ENCODE measurements at regions not wholly inside any gene's neighbourhood (a gene's known extent, or its start where the extent isn't known, plus 50 kb on each side); places are given as distances from the start of the nearest gene placed in this dataset.
A peak's percentile ranks its signal among the peaks of the same experiment; 100 is the strongest.

DNA sequence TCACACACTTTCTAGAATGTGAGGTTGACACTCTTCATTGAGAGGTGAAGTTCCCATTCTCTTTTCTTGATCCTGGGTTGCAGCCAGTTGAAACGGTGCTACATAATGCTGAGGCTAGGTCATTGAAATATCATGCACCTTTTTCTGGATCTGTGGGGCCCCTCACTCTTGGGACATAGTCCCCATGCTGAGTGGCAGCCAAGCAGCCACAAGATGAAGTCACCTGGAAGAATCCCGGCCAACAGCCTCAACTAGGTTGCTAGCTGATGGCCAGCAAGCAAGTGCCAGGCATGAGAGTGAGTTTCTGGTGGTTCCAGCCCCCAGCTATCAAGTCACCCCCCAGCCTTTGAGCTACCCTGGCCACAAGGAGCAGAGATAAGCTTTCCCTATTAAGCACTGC lies 148.5 kb upstream of the TSHZ3 start:
- no peak for DNase-seq (ENCODE audit: low read depth, low spot score)
- no peak overlapping the region for H3K4me3 ChIP-seq (ENCODE audit: low read length)

DNA sequence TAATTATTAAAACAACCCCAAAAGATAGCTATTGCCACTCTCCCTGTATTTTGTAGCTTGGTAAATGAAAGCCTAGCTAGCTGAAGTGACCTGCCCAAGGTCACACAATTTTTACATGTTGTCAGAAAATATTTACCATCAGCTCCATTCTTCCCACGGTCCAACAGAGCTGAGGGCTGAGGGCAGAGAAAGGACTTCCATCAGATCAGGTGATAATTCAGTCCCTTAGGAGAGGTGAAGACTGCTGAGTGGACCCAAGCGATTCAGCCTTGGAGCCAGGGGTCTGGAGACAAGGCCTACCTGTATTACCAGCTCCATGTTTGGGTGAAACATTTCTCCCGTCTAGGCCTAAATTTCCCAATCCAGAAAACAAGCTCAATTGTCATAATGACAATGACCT lies 149.5 kb upstream of the TSHZ3 start:
- no peak for DNase-seq (ENCODE audit: low read depth, low spot score)
- no peak overlapping the region for H3K4me3 ChIP-seq (ENCODE audit: low read length)

DNA sequence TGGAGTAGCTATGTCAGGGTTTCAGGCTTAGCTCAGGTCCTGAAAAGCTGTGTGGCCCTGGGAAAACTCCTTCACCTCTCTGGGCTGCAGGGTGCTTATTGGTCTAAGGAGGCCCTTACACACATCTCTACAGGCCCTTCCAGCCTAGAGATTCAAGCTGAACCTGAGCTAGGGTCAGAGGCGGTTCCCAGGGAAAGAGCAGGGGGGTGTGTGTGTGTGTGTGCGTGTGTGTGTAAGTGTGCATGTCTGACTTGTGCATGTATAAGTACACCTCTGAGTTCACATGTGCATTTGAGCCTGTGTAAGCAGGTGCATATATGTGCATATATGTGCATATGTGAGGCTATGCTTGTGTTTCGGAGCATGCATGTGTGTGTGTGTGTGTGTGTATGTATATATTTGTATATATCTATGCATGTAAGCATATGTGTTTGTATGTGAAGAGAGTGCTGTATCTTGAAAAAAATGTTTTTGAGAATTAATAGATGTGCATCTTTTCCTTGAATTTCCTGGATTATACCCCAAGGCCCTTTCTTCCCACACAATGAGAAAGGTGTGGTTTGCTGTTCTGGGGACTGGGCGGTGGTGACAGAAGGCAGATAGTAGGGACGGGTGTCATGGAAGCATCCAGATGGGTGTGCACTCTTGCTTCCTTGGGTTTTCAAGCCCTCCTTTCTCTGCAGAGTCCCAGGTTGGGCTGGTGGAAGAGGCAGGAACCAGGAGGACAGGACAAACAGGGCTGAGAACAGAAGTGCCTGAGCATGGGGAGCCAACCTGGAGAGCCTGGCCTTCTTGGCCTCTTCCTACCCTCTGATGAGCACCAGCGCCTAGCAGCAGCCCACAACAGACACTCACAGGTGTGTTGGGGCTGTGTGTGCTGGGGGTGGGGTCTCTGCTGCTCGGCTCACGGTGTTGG lies 150.3 kb upstream of the TSHZ3 start:
- H3K4me3 ChIP-seq (ENCODE audit: low read length), result no peak overlapping the region
- DNase-seq (ENCODE audit: low read depth, low spot score), result peak; percentile 17

DNA sequence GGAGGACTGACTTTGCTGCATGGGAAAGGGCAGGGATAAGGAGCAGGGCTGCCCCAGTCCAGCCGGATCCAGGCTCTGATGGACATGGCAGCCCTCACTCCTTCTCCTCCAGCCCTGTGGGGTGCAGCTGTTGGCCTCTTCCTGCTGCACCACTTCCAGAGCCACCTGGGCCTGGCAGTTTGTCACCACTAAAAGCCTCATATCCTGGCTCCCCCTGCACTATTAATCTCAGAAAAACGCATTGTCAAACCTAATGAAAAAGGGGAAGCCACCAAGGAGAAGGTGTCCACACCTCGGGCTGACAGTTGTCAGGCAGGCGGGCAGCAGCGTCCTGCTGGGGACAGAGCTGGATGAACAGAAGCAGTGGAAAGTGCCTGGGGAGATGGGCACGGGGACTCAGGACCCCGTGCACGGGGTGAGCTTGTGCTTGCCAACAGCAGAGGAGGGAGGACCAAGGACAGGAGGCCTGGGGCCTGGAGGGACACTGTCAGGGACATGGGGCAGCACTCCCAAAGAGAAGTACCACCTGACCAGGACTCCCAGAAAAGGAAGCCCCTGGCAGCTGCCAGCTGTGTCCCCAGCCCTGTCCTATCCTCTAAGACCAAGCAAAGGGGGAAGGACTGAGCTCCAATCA lies 151.1 kb upstream of the TSHZ3 start:
- H3K4me3 ChIP-seq (ENCODE audit: low read length), result no peak overlapping the region
- peak; percentile 50 for DNase-seq (ENCODE audit: low read depth, low spot score)

DNA sequence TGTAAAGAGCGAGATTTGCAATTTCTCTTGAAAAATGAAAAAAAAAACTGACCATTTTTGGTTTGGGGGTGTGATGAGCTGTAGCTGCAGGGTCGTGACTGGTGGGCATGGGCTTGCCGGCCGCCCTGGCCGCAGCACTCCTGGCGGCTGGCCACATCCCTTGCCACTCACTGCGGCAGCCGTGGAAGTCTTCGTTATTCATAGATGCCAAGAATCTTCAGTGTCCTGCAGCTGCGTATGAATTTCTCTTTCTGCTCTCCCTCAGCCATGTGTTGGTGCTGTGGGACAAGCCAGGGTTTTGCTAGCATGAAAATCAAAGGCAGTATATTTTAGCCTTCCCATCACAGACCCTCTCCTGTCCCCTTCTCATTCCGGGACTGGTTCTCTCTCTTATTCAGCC lies 151.7 kb upstream of the TSHZ3 start:
- H3K4me3 ChIP-seq (ENCODE audit: low read length), result no peak overlapping the region
- DNase-seq (ENCODE audit: low read depth, low spot score), result no peak

DNA sequence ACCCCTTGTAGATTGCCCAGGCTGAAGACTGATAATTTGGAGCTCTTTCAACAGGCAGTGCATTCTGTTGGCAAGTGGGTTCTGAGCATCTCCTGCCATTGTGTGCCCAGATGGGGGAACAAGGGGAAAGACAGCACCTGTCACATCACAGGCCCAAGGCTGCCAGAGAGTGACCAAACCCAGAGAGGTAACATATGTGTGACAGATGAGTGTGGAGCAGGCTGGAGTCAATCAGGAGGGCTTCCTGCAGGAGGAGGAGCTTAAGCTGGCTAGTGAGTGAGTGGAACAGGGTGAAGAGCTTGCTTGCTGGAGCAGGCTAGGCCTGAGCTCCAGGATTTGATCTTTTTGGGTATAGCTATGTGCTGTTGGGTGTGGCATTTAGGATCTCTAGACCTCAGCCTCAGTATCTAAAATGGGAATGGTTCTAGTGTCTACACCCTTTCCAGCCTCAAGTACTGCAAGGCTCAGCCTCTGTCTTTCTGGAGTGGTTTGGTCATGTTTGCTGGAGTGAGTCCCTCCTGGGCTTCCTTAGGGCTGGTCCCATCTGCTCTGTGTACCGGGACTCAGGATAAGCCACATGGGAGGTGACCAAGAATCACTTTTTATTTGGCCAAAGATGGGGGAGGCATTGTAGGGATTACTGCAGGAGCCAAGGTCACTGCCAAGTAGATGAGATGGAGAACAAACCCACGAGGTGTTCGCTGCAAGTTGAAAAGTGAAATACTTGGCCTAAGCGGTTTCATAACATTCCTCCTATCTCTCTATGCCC lies 152.4 kb upstream of the TSHZ3 start:
- no peak overlapping the region for H3K4me3 ChIP-seq (ENCODE audit: low read length)
- no peak for DNase-seq (ENCODE audit: low read depth, low spot score)

DNA sequence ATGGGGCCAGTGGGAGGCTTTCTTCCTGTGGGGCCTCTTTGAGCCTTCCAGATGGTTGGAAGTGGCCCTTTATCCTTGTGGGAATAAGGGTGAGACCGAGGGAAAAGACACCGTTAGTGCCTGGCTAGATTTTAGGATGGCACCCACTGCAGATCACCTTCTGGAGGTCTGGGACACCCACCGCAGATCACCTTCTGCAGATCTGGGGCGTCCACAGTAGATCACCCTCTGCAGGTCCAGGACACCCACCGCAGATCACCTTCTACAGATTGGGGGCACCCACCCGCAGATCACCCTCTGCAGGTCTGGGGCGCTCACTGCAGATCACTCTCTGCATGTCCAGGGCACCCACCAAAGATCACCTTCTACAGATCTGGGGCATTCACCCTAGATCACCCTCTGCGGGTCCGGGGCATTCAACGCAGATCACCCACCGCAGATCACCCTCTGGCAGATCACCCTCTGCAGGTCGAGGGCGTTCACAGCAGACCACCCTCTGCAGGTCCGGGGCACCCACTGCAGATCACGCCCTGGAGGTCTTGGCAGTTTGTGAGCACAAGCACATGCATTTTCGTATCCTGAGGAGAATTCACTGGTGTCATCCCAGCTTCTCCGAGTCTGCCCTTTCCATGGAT lies 153.4 kb upstream of the TSHZ3 start:
- DNase-seq (ENCODE audit: low read depth, low spot score), result no peak
- H3K4me3 ChIP-seq (ENCODE audit: low read length), result no peak overlapping the region

DNA sequence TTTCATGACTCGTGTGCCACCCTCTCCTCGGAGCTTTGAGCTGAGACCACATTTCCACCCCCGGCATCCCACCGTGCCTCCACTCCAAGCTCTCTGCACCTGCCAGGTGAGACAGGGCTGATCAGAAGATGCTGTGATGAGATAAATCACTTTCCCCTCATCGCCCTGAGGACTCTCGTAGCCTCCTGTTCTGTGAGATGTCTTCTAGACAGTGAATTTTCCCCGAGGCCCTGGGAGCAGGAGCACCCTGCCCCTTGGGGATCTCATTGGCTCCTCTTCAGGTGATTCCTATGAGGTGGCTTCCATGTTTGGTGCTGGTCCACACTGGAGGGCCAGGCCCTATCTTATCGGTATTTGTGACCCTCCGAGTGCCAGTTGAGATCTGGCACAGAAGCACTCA lies 154.0 kb upstream of the TSHZ3 start:
- no peak overlapping the region for H3K4me3 ChIP-seq (ENCODE audit: low read length)
- DNase-seq (ENCODE audit: low read depth, low spot score), result no peak

DNA sequence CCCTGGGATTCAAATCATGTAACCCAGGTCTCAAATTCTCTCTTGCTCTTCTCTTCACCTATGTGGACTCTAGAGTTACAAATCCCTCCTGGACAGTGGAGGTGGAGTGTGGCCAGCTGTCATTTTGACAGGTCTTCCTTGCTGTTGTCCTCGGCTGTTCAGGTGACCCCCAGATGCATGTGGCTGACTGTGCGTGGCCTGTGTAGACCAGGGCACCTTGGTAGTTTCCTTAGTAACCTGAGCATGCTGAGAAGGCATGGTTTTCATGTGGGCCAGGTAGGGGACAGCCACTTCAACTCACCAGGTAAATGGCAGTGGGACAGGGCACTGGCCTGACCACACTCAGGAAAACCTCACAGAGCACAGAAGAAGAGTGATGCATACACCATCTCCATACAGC lies 155.0 kb upstream of the TSHZ3 start:
- no peak for DNase-seq (ENCODE audit: low read depth, low spot score)
- H3K4me3 ChIP-seq (ENCODE audit: low read length), result no peak overlapping the region

DNA sequence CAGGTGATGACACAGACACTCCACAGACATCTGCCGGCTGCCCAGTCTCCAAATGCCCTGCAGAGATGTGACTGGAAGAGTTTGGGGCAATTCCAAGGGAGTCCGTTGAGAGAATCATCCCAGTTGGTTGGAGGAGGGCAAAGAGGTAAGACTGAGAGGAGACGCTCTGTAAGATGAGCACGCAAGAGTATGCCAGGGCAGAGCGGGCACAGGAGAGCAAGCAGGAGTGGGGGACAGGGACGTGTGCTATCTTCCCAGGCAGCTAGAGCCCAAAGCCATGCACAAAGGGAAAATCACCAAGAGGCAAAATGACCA lies 156.3 kb upstream of the TSHZ3 start:
- no peak overlapping the region for H3K4me3 ChIP-seq (ENCODE audit: low read length)
- DNase-seq (ENCODE audit: low read depth, low spot score), result no peak

DNA sequence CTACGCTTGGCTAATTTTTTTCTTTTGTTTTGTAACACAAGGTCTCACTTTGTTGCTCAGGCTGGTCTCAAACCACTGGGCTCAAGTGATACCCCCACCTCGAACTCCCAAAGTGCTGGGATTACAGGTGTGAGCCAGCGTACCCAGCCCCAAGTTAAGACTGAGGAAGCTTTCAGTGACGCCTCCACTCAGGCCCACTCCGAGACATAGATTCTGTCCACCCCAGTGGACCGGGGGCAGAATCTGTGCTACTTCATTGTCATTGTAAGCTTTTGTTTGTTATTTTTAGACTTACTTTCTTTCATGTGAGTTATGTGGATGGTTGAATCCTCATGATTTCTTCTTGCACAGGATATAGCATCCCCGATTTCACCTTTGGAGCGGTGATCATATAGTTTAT lies 156.9 kb upstream of the TSHZ3 start:
- no peak overlapping the region for H3K4me3 ChIP-seq (ENCODE audit: low read length)
- no peak for DNase-seq (ENCODE audit: low read depth, low spot score)

DNA sequence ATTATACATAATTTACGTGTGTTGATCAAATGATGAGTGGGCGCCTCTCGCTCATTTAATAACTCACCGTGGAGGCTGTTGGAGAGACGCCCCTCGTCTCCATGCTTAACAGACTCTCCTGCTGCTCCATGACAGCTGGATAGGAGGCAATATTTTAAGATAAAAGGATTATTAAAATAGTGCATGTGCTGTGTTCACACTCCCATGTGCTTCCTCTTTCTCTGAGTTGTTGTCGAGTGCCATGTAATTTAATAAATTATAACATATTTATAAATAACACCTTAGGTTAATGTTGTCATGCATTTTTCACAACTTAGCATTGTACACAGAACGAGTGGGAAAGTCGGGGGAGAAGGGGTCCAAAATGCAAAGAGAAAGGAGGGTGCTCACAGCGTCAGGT lies 161.4 kb upstream of the TSHZ3 start:
- DNase-seq (ENCODE audit: low read depth, low spot score), result no peak
- no peak overlapping the region for H3K4me3 ChIP-seq (ENCODE audit: low read length)

DNA sequence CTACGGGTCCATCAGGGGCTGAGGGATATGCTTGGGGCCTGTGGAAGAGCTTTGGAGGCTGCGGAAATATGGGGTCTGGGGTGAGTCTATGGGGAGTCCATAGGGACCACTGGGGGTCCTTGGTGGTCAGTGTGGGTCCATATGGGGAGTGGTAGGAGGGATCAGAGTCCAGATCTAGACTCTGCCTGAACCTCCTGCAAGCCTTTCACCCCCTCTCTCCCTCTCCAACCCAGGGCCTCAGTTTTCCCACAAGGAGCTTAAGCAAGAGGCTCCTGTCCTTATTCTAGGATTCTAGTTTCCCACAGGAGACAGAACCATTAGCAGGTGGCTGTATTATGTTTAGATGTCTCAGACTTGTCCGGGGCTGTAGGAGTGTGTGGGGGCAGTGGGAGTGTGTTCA lies 161.9 kb upstream of the TSHZ3 start:
- no peak for DNase-seq (ENCODE audit: low read depth, low spot score)
- no peak overlapping the region for H3K4me3 ChIP-seq (ENCODE audit: low read length)

DNA sequence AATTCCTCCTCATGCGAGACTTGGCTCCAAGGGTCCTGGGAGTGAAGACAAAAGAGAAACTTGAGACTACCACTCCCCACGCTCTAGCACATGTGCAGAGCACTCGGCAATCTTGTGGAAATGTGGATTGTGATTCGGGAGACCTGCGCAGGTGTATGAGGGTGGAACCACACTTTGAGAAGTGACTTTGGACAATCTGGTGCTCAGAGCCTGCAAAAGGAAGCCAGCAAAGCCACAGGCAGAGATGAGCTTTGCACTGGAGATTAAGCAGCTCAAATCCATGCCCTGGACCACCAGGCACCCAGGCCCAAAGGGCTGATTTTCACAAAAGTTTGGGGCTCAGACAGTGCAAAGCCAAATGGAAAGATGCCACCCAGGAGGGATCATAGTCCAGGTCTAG lies 162.5 kb upstream of the TSHZ3 start:
- no peak overlapping the region for H3K4me3 ChIP-seq (ENCODE audit: low read length)
- no peak for DNase-seq (ENCODE audit: low read depth, low spot score)

DNA sequence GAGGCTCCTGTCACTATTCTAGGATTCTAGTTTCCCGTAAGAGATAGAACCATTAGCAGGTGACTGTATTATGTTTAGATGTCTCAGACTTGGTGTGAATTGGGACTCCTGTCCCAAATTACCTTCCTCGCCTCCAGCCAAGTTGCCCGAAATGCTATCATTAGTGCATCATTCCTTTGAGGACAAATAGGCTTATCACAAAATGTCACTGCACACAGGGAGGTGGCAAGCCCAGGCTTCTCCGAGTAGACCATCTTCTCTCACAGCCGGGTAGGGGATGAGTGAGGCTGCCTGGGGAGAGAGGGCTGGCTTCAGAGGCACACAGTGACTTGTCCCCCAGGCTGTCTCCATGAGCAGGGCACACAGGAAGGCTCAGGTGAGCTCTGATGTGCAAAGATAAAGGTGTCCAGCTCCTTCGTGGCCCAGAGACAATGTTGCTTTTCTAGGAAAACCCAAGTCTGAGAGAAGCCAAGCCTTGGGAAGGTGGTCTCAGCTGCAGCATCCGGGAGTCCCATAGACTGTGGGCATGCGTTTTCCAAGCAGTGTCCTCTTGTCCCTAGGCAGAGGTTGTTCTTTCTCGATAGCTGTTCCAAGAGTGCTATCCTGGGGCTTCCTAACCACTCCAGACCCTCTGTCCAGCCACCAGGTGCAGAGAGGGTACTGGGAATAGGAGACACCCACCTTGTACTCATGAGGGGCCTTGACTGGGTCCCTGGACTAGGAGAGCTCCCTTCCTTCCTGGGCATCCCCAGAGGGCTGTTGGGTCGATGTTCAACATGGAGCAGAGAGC lies 163.1 kb upstream of the TSHZ3 start:
- no peak overlapping the region for H3K4me3 ChIP-seq (ENCODE audit: low read length)
- no peak for DNase-seq (ENCODE audit: low read depth, low spot score)

DNA sequence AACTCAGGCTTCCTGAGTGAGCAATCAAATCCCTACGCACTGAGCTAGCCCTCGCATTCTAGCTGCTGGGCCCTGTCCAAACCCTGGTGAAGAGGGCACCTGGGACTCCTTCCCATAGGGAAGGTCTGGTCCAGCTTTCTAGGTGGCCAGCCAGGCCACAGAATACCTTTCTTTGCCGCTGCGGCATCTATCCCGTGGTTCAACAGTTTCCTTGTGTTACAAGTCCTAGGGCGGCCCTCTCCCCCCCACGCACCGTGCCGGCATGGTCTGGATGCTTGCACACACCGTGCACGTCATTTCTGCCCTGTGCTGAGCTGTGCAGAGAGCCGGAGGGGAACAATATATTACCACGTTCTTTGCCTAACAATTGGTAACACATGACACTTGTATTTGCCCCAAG lies 164.6 kb upstream of the TSHZ3 start:
- no peak overlapping the region for H3K4me3 ChIP-seq (ENCODE audit: low read length)
- DNase-seq (ENCODE audit: low read depth, low spot score), result no peak

DNA sequence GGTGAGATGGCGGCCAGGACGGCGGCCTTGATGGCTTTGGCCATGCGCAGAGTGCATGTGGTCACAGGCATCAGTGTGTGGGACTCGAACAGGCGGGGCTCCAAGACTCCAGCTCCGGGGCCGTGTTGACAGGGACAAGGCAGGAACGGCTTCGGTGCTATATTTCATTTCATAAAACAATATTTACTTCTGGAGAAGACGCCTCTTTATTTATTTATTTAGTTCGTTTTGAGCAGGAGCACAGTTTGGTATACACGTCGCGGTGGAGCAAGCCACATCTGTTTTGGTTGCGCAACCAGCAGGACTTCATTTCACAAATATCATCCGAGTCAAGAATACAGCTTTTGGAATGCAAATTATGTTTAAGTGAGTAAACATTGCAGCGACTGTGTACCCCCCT lies 166.7 kb upstream of the TSHZ3 start:
- DNase-seq (ENCODE audit: low read depth, low spot score), result no peak
- no peak overlapping the region for H3K4me3 ChIP-seq (ENCODE audit: low read length)

DNA sequence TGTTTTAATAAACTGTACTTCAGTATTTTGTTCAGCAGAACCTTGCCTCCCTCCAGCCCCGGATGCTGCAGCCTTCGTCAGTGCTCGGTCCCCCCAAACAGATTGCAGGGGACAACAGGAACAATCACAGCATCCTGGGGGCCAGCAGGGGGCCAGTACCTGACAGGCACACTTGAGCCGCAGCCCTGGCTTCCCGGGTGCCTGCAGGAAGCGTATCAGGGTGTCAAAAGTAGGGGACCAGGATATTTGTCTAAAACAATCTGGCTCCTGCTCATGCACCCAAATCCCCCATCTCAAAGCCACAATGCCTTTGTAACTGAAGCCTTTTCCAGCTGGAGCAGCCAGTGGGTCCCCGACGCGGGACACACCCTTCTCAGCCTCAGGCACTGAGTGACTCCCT lies 167.5 kb upstream of the TSHZ3 start:
- no peak overlapping the region for H3K4me3 ChIP-seq (ENCODE audit: low read length)
- DNase-seq (ENCODE audit: low read depth, low spot score), result no peak
